KMS-11 (cell line): ENCODE measurements at regions not wholly inside any gene's neighbourhood (a gene's known extent, or its start where the extent isn't known, plus 50 kb on each side); places are given as distances from the start of the nearest gene placed in this dataset.

Source experiments
- H2AFZ ChIP-seq: fragments of 200-600 bp; sonication (generic); 2 replicates; pipeline ENCODE4 v1.6.1; 2016; ENCODE audit warnings: antibody characterized with exemption, mixed run types, low read depth
- H3K27ac ChIP-seq: fragments of 200-600 bp; sonication (generic); 2 replicates; pipeline ENCODE4 v1.6.1; 2016; ENCODE audit warnings: mild to moderate bottlenecking, mixed run types
- H3K27me3 ChIP-seq: fragments of 200-600 bp; sonication (generic); 2 replicates; pipeline ENCODE4 v1.6.1; 2017; ENCODE audit warnings: mild to moderate bottlenecking, low read depth, mixed run types, moderate library complexity; ENCODE audit not compliant: insufficient read depth
- H3K36me3 ChIP-seq: fragments of 200-600 bp; sonication (generic); 2 replicates; pipeline ENCODE4 v1.6.1; 2017; ENCODE audit warnings: mild to moderate bottlenecking, mixed run types; ENCODE audit not compliant: insufficient read depth
- H3K4me1 ChIP-seq: fragments of 200-600 bp; sonication (generic); 2 replicates; pipeline ENCODE4 v1.6.1; 2016; ENCODE audit warnings: mild to moderate bottlenecking, low read depth, mixed run types; ENCODE audit not compliant: poor library complexity, severe bottlenecking
- H3K4me2 ChIP-seq: fragments of 200-600 bp; sonication (generic); 2 replicates; pipeline ENCODE4 v1.7.0; 2016; ENCODE audit warnings: mild to moderate bottlenecking, mixed run types
- H3K4me3 ChIP-seq: fragments of 200-600 bp; sonication (generic); IDR thresholded peaks from 2 replicates; pipeline ENCODE4 v1.6.1; 2017; ENCODE audit warnings: low read depth, low read length, mixed read lengths; ENCODE audit not compliant: insufficient read depth
- H3K79me2 ChIP-seq: fragments of 200-600 bp; sonication (generic); 2 replicates; pipeline ENCODE4 v1.6.1; 2016; ENCODE audit warnings: low read depth, mixed run types; ENCODE audit not compliant: insufficient read depth
- H3K9ac ChIP-seq: fragments of 200-600 bp; sonication (generic); 2 replicates; pipeline ENCODE4 v1.6.1; 2016; ENCODE audit warnings: mild to moderate bottlenecking, mixed run types
- H4K20me1 ChIP-seq: fragments of 200-600 bp; sonication (generic); 2 replicates; pipeline ENCODE4 v1.6.1; 2016; ENCODE audit warnings: mild to moderate bottlenecking, mixed run types; ENCODE audit not compliant: insufficient read depth
- TF ChIP-seq, protein P1 (sequence below): fragments of 200-600 bp; sonication (generic); conservative IDR thresholded peaks from 2 replicates; pipeline ENCODE4 v1.6.1; 2017; ENCODE audit warnings: low read depth, mild to moderate bottlenecking, antibody characterized with exemption, low read length, moderate library complexity, mixed read lengths

DNA sequence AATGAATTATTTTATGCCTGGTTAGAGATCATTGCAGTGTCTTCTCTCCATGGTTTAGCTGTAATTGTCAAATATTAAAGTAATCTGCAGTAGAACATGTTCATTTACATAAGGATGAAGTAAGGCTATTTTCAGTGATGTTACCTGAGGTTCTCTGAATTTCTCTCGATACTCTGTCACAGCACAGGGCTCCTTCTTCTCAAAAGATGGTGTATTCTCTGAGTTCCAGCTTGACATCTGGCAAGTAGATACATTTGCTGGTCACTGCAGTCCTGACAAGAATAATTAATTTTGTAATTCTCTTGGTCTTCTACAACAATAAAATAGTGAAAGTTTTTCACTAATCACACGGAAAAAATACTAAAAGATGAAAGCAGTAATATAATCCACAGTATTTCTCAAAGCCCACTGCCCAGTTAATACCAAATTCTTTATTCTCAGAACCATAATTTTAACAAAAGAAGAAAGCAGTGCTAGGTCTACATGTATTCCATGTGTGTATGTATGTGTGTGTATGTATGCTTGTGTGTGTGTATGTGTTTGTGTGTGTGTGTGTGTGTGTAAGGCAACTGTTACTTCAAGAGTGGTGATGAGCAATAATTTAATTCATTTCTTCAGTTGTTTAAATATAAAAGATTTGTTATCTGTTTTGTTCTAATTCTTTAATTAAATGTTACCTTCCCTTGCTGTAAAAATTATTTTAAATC, 1165.5 kb upstream of the SLC39A10 start:
- Histone ChIP-seq H3K27me3 (no peaks in the 10 kb centered on the region), H3K79me2 (no peaks in the 10 kb centered on the region), H4K20me1 (no peaks in the 10 kb centered on the region), H3K27ac (no peak overlapping the region), H3K36me3 (no peaks in the 10 kb centered on the region), H3K4me3 (no peak overlapping the region), H2AFZ (no peak overlapping the region), H3K4me2 (no peak overlapping the region), H3K4me1 (no peaks in the 10 kb centered on the region), H3K9ac (no peak overlapping the region)
- TF ChIP-seq, protein P1, sequence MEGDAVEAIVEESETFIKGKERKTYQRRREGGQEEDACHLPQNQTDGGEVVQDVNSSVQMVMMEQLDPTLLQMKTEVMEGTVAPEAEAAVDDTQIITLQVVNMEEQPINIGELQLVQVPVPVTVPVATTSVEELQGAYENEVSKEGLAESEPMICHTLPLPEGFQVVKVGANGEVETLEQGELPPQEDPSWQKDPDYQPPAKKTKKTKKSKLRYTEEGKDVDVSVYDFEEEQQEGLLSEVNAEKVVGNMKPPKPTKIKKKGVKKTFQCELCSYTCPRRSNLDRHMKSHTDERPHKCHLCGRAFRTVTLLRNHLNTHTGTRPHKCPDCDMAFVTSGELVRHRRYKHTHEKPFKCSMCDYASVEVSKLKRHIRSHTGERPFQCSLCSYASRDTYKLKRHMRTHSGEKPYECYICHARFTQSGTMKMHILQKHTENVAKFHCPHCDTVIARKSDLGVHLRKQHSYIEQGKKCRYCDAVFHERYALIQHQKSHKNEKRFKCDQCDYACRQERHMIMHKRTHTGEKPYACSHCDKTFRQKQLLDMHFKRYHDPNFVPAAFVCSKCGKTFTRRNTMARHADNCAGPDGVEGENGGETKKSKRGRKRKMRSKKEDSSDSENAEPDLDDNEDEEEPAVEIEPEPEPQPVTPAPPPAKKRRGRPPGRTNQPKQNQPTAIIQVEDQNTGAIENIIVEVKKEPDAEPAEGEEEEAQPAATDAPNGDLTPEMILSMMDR: no peak

DNA sequence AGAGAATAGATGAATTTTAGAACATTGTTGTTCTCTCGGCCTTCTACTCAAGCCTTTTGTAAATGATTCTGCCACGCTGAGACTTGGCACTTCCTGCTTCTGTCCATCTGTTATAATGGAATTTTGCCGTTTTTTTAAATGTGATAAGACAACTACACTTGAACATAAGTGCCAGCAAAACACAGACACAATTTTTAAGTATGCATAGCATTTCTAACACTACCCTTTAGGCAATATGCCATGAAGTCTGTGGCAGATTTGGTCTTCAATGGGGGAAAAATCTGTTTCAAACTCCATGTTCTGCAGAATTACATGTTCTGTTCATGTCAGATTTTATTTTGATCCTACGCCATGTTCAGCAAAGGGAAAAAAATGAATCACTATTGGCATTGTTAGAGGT, 1170.7 kb upstream of the SLC39A10 start:
- H3K79me2 ChIP-seq: no peaks in the 10 kb centered on the region
- no peak overlapping the region for H3K4me2 ChIP-seq
- TF ChIP-seq, protein P1: no peak
- H3K27ac ChIP-seq: no peak overlapping the region
- no peak overlapping the region for H2AFZ ChIP-seq
- no peaks in the 10 kb centered on the region for H3K36me3 ChIP-seq
- no peak overlapping the region for H3K4me3 ChIP-seq
- no peaks in the 10 kb centered on the region for H3K4me1 ChIP-seq
- no peak overlapping the region for H3K9ac ChIP-seq
- H4K20me1 ChIP-seq: no peaks in the 10 kb centered on the region
- no peaks in the 10 kb centered on the region for H3K27me3 ChIP-seq

DNA sequence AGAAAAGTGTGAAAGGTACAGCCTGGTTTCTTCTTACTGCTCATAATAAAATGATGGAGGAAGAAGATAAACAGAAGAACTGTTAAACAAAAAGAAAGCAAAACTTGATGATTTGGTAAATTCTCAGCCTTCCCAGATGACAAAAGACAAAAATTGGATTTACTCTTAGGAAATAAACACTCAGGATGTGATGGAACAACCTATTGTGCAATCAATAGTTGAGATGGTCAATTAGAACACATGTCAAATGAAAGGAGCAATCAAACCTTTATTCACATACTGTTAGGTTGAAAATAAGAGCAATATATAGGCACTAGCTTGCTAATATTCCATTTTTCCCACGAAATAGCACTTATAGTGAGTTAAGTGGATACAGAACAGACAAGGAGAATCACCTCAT, 1174.0 kb upstream of the SLC39A10 start:
- TF ChIP-seq, protein P1: no peak
- no peaks in the 10 kb centered on the region for H3K4me1 ChIP-seq
- H3K79me2 ChIP-seq: no peaks in the 10 kb centered on the region
- no peak overlapping the region for H3K4me3 ChIP-seq
- no peaks in the 10 kb centered on the region for H3K27me3 ChIP-seq
- no peak overlapping the region for H2AFZ ChIP-seq
- H3K27ac ChIP-seq: no peak overlapping the region
- no peak overlapping the region for H3K9ac ChIP-seq
- no peaks in the 10 kb centered on the region for H3K36me3 ChIP-seq
- H4K20me1 ChIP-seq: no peaks in the 10 kb centered on the region
- H3K4me2 ChIP-seq: no peak overlapping the region

DNA sequence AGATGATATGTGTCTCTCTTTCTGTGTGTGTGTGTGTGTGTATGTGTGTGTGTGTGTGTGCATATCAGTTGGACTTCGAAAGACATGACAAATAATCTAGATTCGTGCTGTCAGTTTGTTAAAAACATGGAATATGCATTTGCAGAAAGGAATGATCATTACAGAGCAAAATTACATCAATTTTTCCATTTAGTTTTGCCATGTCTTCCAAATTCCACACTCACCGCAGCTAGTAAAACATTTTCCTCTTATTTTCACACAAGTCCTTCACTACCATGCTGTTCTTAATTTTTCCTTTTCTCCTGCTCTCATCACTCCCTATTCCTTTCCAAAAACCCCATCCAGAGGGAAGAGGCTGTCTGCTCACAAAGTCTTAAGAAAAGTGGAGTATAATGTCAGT, 1191.4 kb upstream of the SLC39A10 start:
- TF ChIP-seq, protein P1: no peak
- Histone ChIP-seq H3K4me1 (no peaks in the 10 kb centered on the region), H3K4me3 (no peak overlapping the region), H3K36me3 (no peaks in the 10 kb centered on the region), H3K4me2 (no peak overlapping the region), H4K20me1 (no peaks in the 10 kb centered on the region), H3K27me3 (no peaks in the 10 kb centered on the region), H2AFZ (no peak overlapping the region), H3K9ac (no peak overlapping the region), H3K79me2 (no peaks in the 10 kb centered on the region), H3K27ac (no peak overlapping the region)
